ENCODE measurements at regions not wholly inside any gene's neighbourhood (a gene's known extent, or its start where the extent isn't known, plus 50 kb on each side); places are given as distances from the start of the nearest gene placed in this dataset.

DNA sequence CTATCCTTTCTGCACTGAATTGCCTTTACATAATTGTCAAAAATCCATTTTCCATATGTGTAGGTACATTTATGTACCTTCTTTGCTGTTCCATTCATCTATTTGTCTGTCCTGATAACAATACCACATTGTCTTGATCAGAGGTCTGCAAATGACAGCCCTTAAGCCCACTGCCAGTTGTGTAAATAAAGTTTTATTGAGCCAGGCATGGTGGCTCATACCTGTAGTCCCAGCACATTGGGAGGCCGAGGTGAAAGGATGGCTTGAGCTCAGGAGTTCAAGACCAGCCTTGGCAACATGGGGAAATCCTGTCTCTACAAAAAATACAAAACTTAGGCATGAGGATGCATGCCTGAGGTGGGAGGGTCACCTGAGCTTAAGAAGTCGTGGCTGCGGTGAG lies 121.0 kb downstream of the TFCP2L1 start:
- no peaks in the 10 kb centered on the region for H4K20me1 ChIP-seq (ENCODE audit: control insufficient read depth, insufficient read depth)
- H3K9ac ChIP-seq (ENCODE audit: control insufficient read depth, insufficient read depth, low read length) = no peak overlapping the region
- H2AFZ ChIP-seq (ENCODE audit: control insufficient read depth, low read depth, low read length) = no peak overlapping the region
- no peak overlapping the region for H3K27ac ChIP-seq (ENCODE audit: control insufficient read depth, insufficient read depth)
- ATAC-seq (no peak), FAIRE-seq (no peak), DNase-seq (ENCODE audit: low read depth, low spot score) (no peak)
- no peak overlapping the region for H3K4me2 ChIP-seq (ENCODE audit: control insufficient read depth, insufficient read depth)
- ChIA-PET RAD21 (ENCODE audit: unreplicated experiment) (no interaction called here), POLR2A (no interaction called here), SMC1A (ENCODE audit: uncharacterized antibody, unreplicated experiment) (no interaction called here), CTCF (no interaction called here)
- no peaks in the 10 kb centered on the region for H3K79me2 ChIP-seq (ENCODE audit: control insufficient read depth, insufficient read depth, low read length)
- H3K9me3 ChIP-seq (replicated peaks; ENCODE audit: control insufficient read depth, insufficient read depth, low read length) = no peaks in the 10 kb centered on the region; the same call in 2 of the 3 replicates
- intact Hi-C loops (cut with micrococcal nuclease; ENCODE audit: unreplicated experiment) = no loop called here
- H3K27me3 ChIP-seq (replicated peaks in 1 of 2; ENCODE audit: control insufficient read depth in 2 of 2, insufficient read depth in 2 of 2, low read length in 1 of 2) = no peaks in the 10 kb centered on the region
- no peak overlapping the region for H3K4me3 ChIP-seq
- WGBS (ENCODE audit: insufficient coverage, insufficient replicate concordance, low lambda C conversion rate, missing lambda C conversion rate) = 22% methylated on average over 3 of the region's 3 CpGs
- no TSS peak for BruUV-seq (replicated peaks)
- no peaks in the 10 kb centered on the region for H3K36me3 ChIP-seq (ENCODE audit: control insufficient read depth in 2 of 2, insufficient read depth in 2 of 2, low read length in 1 of 2)
- H3K4me1 ChIP-seq (ENCODE audit: control insufficient read depth, insufficient read depth, low read length) = no peaks in the 10 kb centered on the region
- in situ Hi-C loops (cut with MboI) = no loop called here
- no peak for TF ChIP-seq SMAD5 (IDR thresholded peaks at IDR 0.05; ENCODE audit: low read depth)
- no peak for TF ChIP-seq SREBF1 (IDR thresholded peaks at IDR 0.05; ENCODE audit: low read length)
- TF ChIP-seq POLR2AphosphoS5 (IDR thresholded peaks at IDR 0.05; ENCODE audit: low read length) = no peak
- no peak for TF ChIP-seq ZZZ3 (IDR thresholded peaks at IDR 0.05; ENCODE audit: control insufficient read depth, insufficient read length, low read depth)
- TF ChIP-seq MYB (IDR thresholded peaks at IDR 0.05; ENCODE audit: borderline replicate concordance, low read depth, low read length) = no peak
- no peak for TF ChIP-seq NFYA (IDR thresholded peaks at IDR 0.05; ENCODE audit: borderline replicate concordance, low read depth, low read length)
- TF ChIP-seq, protein P1, sequence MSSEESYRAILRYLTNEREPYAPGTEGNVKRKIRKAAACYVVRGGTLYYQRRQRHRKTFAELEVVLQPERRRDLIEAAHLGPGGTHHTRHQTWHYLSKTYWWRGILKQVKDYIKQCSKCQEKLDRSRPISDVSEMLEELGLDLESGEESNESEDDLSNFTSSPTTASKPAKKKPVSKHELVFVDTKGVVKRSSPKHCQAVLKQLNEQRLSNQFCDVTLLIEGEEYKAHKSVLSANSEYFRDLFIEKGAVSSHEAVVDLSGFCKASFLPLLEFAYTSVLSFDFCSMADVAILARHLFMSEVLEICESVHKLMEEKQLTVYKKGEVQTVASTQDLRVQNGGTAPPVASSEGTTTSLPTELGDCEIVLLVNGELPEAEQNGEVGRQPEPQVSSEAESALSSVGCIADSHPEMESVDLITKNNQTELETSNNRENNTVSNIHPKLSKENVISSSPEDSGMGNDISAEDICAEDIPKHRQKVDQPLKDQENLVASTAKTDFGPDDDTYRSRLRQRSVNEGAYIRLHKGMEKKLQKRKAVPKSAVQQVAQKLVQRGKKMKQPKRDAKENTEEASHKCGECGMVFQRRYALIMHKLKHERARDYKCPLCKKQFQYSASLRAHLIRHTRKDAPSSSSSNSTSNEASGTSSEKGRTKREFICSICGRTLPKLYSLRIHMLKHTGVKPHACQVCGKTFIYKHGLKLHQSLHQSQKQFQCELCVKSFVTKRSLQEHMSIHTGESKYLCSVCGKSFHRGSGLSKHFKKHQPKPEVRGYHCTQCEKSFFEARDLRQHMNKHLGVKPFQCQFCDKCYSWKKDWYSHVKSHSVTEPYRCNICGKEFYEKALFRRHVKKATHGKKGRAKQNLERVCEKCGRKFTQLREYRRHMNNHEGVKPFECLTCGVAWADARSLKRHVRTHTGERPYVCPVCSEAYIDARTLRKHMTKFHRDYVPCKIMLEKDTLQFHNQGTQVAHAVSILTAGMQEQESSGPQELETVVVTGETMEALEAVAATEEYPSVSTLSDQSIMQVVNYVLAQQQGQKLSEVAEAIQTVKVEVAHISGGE (CRISPR knock-in tag; IDR thresholded peaks at IDR 0.05) = no peak
- TF ChIP-seq STAT3 (IDR thresholded peaks at IDR 0.05; ENCODE audit: low read depth, low read length) = no peak
- TF ChIP-seq ZNF24 (IDR thresholded peaks at IDR 0.05) = no peak
- TF ChIP-seq, protein P2, sequence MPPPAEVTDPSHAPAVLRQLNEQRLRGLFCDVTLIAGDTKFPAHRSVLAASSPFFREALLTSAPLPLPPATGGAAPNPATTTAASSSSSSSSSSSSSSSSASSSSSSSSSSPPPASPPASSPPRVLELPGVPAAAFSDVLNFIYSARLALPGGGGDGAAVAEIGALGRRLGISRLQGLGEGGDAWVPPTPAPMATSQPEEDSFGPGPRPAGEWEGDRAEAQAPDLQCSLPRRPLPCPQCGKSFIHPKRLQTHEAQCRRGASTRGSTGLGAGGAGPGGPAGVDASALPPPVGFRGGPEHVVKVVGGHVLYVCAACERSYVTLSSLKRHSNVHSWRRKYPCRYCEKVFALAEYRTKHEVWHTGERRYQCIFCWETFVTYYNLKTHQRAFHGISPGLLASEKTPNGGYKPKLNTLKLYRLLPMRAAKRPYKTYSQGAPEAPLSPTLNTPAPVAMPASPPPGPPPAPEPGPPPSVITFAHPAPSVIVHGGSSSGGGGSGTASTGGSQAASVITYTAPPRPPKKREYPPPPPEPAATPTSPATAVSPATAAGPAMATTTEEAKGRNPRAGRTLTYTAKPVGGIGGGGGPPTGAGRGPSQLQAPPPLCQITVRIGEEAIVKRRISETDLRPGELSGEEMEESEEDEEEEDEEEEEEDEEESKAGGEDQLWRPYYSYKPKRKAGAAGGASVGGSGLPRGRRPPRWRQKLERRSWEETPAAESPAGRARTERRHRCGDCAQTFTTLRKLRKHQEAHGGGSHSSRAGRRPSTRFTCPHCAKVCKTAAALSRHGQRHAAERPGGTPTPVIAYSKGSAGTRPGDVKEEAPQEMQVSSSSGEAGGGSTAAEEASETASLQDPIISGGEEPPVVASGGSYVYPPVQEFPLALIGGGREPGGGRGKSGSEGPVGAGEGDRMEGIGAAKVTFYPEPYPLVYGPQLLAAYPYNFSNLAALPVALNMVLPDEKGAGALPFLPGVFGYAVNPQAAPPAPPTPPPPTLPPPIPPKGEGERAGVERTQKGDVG (CRISPR knock-in tag; IDR thresholded peaks at IDR 0.05) = no peak
- TF ChIP-seq, protein P3, sequence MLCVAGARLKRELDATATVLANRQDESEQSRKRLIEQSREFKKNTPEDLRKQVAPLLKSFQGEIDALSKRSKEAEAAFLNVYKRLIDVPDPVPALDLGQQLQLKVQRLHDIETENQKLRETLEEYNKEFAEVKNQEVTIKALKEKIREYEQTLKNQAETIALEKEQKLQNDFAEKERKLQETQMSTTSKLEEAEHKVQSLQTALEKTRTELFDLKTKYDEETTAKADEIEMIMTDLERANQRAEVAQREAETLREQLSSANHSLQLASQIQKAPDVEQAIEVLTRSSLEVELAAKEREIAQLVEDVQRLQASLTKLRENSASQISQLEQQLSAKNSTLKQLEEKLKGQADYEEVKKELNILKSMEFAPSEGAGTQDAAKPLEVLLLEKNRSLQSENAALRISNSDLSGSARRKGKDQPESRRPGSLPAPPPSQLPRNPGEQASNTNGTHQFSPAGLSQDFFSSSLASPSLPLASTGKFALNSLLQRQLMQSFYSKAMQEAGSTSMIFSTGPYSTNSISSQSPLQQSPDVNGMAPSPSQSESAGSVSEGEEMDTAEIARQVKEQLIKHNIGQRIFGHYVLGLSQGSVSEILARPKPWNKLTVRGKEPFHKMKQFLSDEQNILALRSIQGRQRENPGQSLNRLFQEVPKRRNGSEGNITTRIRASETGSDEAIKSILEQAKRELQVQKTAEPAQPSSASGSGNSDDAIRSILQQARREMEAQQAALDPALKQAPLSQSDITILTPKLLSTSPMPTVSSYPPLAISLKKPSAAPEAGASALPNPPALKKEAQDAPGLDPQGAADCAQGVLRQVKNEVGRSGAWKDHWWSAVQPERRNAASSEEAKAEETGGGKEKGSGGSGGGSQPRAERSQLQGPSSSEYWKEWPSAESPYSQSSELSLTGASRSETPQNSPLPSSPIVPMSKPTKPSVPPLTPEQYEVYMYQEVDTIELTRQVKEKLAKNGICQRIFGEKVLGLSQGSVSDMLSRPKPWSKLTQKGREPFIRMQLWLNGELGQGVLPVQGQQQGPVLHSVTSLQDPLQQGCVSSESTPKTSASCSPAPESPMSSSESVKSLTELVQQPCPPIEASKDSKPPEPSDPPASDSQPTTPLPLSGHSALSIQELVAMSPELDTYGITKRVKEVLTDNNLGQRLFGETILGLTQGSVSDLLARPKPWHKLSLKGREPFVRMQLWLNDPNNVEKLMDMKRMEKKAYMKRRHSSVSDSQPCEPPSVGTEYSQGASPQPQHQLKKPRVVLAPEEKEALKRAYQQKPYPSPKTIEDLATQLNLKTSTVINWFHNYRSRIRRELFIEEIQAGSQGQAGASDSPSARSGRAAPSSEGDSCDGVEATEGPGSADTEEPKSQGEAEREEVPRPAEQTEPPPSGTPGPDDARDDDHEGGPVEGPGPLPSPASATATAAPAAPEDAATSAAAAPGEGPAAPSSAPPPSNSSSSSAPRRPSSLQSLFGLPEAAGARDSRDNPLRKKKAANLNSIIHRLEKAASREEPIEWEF (IDR thresholded peaks at IDR 0.05; ENCODE audit: insufficient replicate concordance, low read depth, low read length) = no peak
- TF ChIP-seq, protein P4, sequence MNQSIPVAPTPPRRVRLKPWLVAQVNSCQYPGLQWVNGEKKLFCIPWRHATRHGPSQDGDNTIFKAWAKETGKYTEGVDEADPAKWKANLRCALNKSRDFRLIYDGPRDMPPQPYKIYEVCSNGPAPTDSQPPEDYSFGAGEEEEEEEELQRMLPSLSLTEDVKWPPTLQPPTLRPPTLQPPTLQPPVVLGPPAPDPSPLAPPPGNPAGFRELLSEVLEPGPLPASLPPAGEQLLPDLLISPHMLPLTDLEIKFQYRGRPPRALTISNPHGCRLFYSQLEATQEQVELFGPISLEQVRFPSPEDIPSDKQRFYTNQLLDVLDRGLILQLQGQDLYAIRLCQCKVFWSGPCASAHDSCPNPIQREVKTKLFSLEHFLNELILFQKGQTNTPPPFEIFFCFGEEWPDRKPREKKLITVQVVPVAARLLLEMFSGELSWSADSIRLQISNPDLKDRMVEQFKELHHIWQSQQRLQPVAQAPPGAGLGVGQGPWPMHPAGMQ (IDR thresholded peaks at IDR 0.05; ENCODE audit: borderline replicate concordance) = no peak
